LHCN-M2 (cell line): ENCODE measurements at regions not wholly inside any gene's neighbourhood (a gene's known extent, or its start where the extent isn't known, plus 50 kb on each side); places are given as distances from the start of the nearest gene placed in this dataset.
A peak's percentile ranks its signal among the peaks of the same experiment; 100 is the strongest.
"Not testable (repeated sequence)": the region's sequence is repeated elsewhere in the genome, so short reads cannot be mapped to it uniquely, and the experiment has no call there.

Source experiments
- DNase-seq: peaks from one replicate; pipeline ENCODE4 v3.0.0-alpha.2; 2012; ENCODE audit warnings: low read depth

GRCh38 chr13:97520061-97520460 is 86.1 kb downstream of the RAP2A start:
- DNase-seq, result no peak

- no peak for DNase-seq
These were observed 86.9 kb downstream of the RAP2A start for GRCh38 chr13:97520866-97521265.

GRCh38 chr13:97521726-97522125 is 87.8 kb downstream of the RAP2A start:
- DNase-seq, result no peak

GRCh38 chr13:97522243-97522642 is 88.3 kb downstream of the RAP2A start:
- DNase-seq, result no peak

- DNase-seq, result no peak
These were observed 92.6 kb downstream of the RAP2A start for GRCh38 chr13:97526556-97526955.

- no peak for DNase-seq
These were observed 94.5 kb downstream of the RAP2A start for GRCh38 chr13:97528518-97528917.

GRCh38 chr13:97534540-97534939 is 100.6 kb downstream of the RAP2A start:
- no peak for DNase-seq

GRCh38 chr13:97535614-97536013 is 101.6 kb downstream of the RAP2A start:
- peak; percentile 9 for DNase-seq

- no peak for DNase-seq
These were observed 103.1 kb downstream of the RAP2A start for GRCh38 chr13:97537110-97537509.

- DNase-seq, result no peak
These were observed 104.2 kb downstream of the RAP2A start for GRCh38 chr13:97538203-97538602.

- no peak for DNase-seq
These were observed 106.0 kb downstream of the RAP2A start for GRCh38 chr13:97539651-97540610.

GRCh38 chr13:97540696-97541095 is 106.7 kb downstream of the RAP2A start:
- DNase-seq, result peak; percentile 6

- no peak for DNase-seq
These were observed 108.2 kb downstream of the RAP2A start for GRCh38 chr13:97542102-97542685.

GRCh38 chr13:97544031-97544765 is 110.2 kb downstream of the RAP2A start:
- DNase-seq, result no peak

GRCh38 chr13:97544971-97545499 is 111.1 kb downstream of the RAP2A start:
- not testable (repeated sequence) for DNase-seq

- no peak for DNase-seq
These were observed 114.2 kb downstream of the RAP2A start for GRCh38 chr13:97548138-97548537.

GRCh38 chr13:97548711-97549110 is 114.7 kb downstream of the RAP2A start:
- DNase-seq, result no peak

GRCh38 chr13:97549201-97549600 is 115.2 kb downstream of the RAP2A start:
- DNase-seq, result no peak

- no peak for DNase-seq
These were observed 120.5 kb downstream of the RAP2A start for GRCh38 chr13:97554496-97554895.

- no peak for DNase-seq
These were observed 121.1 kb downstream of the RAP2A start for GRCh38 chr13:97555034-97555433.

GRCh38 chr13:97559030-97559429 is 125.1 kb downstream of the RAP2A start:
- no peak for DNase-seq

GRCh38 chr13:97559981-97560380 is 126.0 kb downstream of the RAP2A start:
- no peak for DNase-seq
